Neural crest cell (in vitro differentiated cells): ENCODE measurements at regions not wholly inside any gene's neighbourhood (a gene's known extent, or its start where the extent isn't known, plus 50 kb on each side); places are given as distances from the start of the nearest gene placed in this dataset.
A peak's percentile ranks its signal among the peaks of the same experiment; 100 is the strongest.
"Not testable (repeated sequence)": the region's sequence is repeated elsewhere in the genome, so short reads cannot be mapped to it uniquely, and the experiment has no call there.

Experiments
- DNase-seq: peaks from one replicate; pipeline ENCODE4 v3.0.0; 2021; ENCODE audit warnings: low read depth, mixed read lengths, low spot score
- H3K27ac Mint-ChIP-seq: one replicate; pipeline ENCODE4 v1.8.0; 2021; ENCODE audit warnings: mild to moderate bottlenecking, mixed read lengths; ENCODE audit not compliant: unreplicated experiment
- H3K27me3 Mint-ChIP-seq: 2 replicates; pipeline ENCODE4 v1.8.0; 2021; ENCODE audit warnings: low read depth, mild to moderate bottlenecking, mixed read lengths
- H3K36me3 Mint-ChIP-seq: 2 replicates; pipeline ENCODE4 v1.8.0; 2021; ENCODE audit warnings: low read depth, mild to moderate bottlenecking, mixed read lengths
- H3K4me1 Mint-ChIP-seq: 2 replicates; pipeline ENCODE4 v1.8.0; 2021; ENCODE audit warnings: mixed read lengths
- H3K4me3 Mint-ChIP-seq: one replicate; pipeline ENCODE4 v1.8.0; 2021; ENCODE audit warnings: mild to moderate bottlenecking, mixed read lengths
- H3K9me3 Mint-ChIP-seq: 2 replicates; pipeline ENCODE4 v1.8.0; 2021; ENCODE audit warnings: mixed read lengths
- TF ChIP-seq, protein P1 (sequence below): fragments of 200-600 bp; sonication (generic); conservative IDR thresholded peaks from 2 replicates; pipeline ENCODE4 v1.5.0; 2021; ENCODE audit warnings: antibody characterized with exemption, mild to moderate bottlenecking

DNA sequence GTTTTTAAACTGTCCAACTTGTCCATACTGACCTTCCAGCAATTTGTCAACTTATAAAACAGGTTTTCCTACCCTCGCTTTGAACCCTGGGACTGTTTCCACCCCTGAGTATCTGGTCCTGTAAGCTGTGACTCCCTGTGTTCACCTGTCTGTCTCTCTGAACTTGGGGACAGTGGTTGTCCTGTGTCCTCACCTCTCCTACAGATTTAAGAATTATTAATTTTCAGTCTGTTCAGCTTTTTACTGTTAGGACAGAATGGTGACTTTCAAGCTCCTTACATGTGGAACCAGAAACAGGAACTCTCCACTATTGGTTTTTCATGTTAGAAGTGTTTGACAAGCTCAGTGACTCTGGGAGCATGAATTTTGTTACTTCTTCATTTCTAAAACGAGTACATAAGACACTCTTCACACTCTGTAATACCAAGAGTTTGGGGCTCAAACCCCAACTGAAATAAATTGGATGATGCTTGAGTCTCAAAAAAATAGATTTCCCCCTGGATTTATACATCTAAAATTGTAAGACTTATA, 713.9 kb downstream of the COL12A1 start:
- Mint-ChIP-seq H3K27me3 (no peaks in the 10 kb centered on the region), H3K4me3 (no peak overlapping the region), H3K9me3 (no peaks in the 10 kb centered on the region), H3K27ac (no peak overlapping the region), H3K36me3 (peaks cover 5% of the 10 kb centered on the region), H3K4me1 (peaks cover 15% of the 10 kb centered on the region)
- TF ChIP-seq, protein P1, sequence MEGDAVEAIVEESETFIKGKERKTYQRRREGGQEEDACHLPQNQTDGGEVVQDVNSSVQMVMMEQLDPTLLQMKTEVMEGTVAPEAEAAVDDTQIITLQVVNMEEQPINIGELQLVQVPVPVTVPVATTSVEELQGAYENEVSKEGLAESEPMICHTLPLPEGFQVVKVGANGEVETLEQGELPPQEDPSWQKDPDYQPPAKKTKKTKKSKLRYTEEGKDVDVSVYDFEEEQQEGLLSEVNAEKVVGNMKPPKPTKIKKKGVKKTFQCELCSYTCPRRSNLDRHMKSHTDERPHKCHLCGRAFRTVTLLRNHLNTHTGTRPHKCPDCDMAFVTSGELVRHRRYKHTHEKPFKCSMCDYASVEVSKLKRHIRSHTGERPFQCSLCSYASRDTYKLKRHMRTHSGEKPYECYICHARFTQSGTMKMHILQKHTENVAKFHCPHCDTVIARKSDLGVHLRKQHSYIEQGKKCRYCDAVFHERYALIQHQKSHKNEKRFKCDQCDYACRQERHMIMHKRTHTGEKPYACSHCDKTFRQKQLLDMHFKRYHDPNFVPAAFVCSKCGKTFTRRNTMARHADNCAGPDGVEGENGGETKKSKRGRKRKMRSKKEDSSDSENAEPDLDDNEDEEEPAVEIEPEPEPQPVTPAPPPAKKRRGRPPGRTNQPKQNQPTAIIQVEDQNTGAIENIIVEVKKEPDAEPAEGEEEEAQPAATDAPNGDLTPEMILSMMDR: no peak
- DNase-seq: no peak

- H3K36me3 Mint-ChIP-seq: peaks cover 15% of the 10 kb centered on the region
- not testable (repeated sequence) for H3K4me3 Mint-ChIP-seq, DNase-seq, H3K9me3 Mint-ChIP-seq, H3K27ac Mint-ChIP-seq, H3K27me3 Mint-ChIP-seq
- H3K4me1 Mint-ChIP-seq: peaks cover 15% of the 10 kb centered on the region
These were observed 717.1 kb downstream of the COL12A1 start for GRCh38 chr6:74488726-74489125.

DNA sequence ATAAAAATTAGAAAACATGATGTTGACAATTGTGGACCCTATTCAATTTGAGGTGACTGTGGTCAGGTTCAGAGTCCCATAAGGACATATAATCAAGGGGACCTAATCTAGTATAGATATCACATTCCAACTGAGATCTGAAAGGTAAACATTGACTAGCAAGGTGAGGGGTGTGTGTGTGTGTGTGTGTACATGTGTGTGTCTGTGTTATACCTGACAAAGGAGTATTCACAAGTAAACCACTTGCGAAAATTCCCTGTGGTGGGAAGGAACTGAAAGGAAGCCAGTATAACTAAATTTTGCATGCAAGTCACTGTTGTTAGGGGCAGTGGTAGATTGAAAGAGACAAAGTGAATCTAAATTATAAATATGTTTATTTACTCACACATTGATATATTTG, 723.7 kb downstream of the COL12A1 start:
- Mint-ChIP-seq H3K4me3 (no peak overlapping the region), H3K27ac (no peak overlapping the region), H3K36me3 (peaks cover 10% of the 10 kb centered on the region), H3K27me3 (no peaks in the 10 kb centered on the region), H3K9me3 (peaks cover 5% of the 10 kb centered on the region), H3K4me1 (peaks cover 50% of the 10 kb centered on the region)
- TF ChIP-seq, protein P1: no peak
- no peak for DNase-seq

DNA sequence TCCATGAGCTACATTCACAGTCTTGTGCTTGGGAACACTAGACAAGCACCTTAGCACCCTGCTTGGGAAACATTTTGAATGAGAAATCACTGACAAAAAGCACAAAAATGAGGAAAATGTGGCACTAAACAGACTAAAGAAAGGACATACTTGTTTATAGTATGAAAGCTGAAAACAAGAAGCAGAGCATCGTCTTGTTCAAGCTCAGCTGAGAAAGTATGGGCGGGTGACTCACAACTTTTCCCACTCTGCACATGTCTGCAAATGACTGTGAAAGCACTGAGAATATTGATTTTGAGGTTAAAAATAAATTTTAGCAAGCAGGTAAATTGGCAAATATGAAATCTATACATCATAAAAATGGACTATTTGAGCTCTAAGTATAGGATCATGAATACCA, 725.3 kb downstream of the COL12A1 start:
- H3K36me3 Mint-ChIP-seq: peaks cover 5% of the 10 kb centered on the region
- no peaks in the 10 kb centered on the region for H3K27me3 Mint-ChIP-seq
- TF ChIP-seq, protein P1: no peak
- no peak overlapping the region for H3K4me3 Mint-ChIP-seq
- DNase-seq: no peak
- H3K9me3 Mint-ChIP-seq: peaks cover 2% of the 10 kb centered on the region
- peak overlapping the region; percentile 53 for H3K27ac Mint-ChIP-seq
- peaks cover 50% of the 10 kb centered on the region for H3K4me1 Mint-ChIP-seq

- Mint-ChIP-seq H3K9me3 (no peaks in the 10 kb centered on the region), H3K36me3 (peaks cover 1% of the 10 kb centered on the region), H3K27ac (peak overlapping the region; percentile 88), H3K27me3 (no peaks in the 10 kb centered on the region), H3K4me3 (no peak overlapping the region), H3K4me1 (peaks cover 50% of the 10 kb centered on the region)
- no peak for DNase-seq
- TF ChIP-seq, protein P1: no peak
These were observed 725.9 kb downstream of the COL12A1 start for GRCh38 chr6:74479960-74480359.

- Mint-ChIP-seq H3K36me3 (peaks cover 2% of the 10 kb centered on the region), H3K9me3 (peaks cover 5% of the 10 kb centered on the region), H3K27ac (peak overlapping the region; percentile 88), H3K4me1 (peaks cover 54% of the 10 kb centered on the region), H3K27me3 (no peaks in the 10 kb centered on the region), H3K4me3 (no peak overlapping the region)
- DNase-seq: no peak
- TF ChIP-seq, protein P1: no peak
These were observed 726.4 kb downstream of the COL12A1 start for GRCh38 chr6:74479420-74479819.

DNA sequence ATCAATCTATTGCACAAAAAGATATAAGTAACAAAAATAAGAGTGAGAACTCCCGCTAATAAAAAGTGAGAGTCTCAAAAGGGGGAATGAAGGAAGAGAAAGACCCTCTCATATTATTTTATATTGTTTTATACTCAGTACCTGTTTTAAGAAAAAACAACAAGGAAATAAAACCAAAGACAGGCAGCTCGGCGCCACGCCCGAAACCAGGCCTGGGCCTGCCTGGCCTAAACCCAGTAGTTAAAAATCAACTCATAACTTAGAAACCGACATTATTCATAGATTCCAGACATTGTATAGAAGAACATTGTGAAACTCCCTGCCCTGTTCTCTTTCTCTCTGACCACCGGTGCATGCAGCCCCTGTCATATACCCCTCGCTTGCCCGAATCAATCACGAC, 731.8 kb downstream of the COL12A1 start:
- H3K4me3 Mint-ChIP-seq, H3K36me3 Mint-ChIP-seq, H3K27me3 Mint-ChIP-seq, DNase-seq, H3K9me3 Mint-ChIP-seq: not testable (repeated sequence)
- H3K27ac Mint-ChIP-seq: peak overlapping the region; percentile 57
- H3K4me1 Mint-ChIP-seq: peaks cover 35% of the 10 kb centered on the region

- H3K36me3 Mint-ChIP-seq, H3K27me3 Mint-ChIP-seq, H3K4me3 Mint-ChIP-seq, H3K9me3 Mint-ChIP-seq, DNase-seq, H3K27ac Mint-ChIP-seq: not testable (repeated sequence)
- peaks cover 24% of the 10 kb centered on the region for H3K4me1 Mint-ChIP-seq
These were observed 737.3 kb downstream of the COL12A1 start for GRCh38 chr6:74468552-74468951.
